ENCODE measurements at regions not wholly inside any gene's neighbourhood (a gene's known extent, or its start where the extent isn't known, plus 50 kb on each side); places are given as distances from the start of the nearest gene placed in this dataset.

DNA sequence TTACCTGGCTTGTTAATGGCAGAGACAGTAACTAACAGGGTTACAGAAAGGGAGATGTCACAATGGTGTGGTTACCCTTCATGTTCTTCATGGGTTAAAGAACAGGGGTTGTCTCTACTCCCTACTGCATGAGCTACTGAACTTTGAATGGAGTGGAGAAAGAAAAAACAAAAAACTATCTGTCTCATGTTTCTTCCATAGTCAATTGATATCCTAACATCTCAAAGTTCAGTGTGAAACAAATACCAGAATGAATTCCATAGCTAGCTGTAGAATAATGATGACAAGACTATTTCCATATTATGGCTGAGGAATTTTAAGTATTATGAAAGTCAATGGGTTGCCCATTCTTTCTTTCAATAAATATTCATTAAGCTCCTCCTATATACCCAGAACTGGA lies 161.3 kb upstream of the LPP start:
- TF ChIP-seq NFRKB (IDR thresholded peaks at IDR 0.05) (no peak), CTBP1 (IDR thresholded peaks at IDR 0.05; ENCODE audit: borderline replicate concordance) (no peak), FOXA1 (IDR thresholded peaks at IDR 0.05) (no peak), L3MBTL2 (conservative IDR thresholded peaks at IDR 0.05) (no peak), SUZ12 (IDR thresholded peaks at IDR 0.05) (no peak), FOXK2 (IDR thresholded peaks at IDR 0.05) (no peak), ELF4 (IDR thresholded peaks at IDR 0.05) (no peak)

Measured in HEK293T (cell line).